ENCODE measurements at regions not wholly inside any gene's neighbourhood (a gene's known extent, or its start where the extent isn't known, plus 50 kb on each side); places are given as distances from the start of the nearest gene placed in this dataset.

DNA sequence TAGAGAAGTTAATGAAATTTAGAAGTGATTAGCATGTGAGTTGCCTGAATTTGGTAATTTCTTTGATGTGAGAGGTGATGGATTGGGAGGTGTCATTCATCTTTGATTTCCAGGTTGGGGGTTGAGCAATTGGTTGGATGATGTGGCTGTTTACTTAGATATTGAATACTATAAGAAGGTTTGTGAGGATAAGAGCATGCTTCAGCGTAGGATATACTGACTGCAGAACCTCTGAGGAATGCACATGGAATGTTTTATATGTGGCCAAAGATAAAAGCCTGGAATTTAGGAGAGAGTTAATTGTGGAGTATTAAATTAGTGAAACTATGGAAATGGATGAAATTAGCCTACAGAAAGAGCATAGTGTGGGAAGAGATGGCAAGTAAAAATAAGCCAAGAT, 165.4 kb upstream of the MAD2L1 start:
- TF ChIP-seq, protein P1, sequence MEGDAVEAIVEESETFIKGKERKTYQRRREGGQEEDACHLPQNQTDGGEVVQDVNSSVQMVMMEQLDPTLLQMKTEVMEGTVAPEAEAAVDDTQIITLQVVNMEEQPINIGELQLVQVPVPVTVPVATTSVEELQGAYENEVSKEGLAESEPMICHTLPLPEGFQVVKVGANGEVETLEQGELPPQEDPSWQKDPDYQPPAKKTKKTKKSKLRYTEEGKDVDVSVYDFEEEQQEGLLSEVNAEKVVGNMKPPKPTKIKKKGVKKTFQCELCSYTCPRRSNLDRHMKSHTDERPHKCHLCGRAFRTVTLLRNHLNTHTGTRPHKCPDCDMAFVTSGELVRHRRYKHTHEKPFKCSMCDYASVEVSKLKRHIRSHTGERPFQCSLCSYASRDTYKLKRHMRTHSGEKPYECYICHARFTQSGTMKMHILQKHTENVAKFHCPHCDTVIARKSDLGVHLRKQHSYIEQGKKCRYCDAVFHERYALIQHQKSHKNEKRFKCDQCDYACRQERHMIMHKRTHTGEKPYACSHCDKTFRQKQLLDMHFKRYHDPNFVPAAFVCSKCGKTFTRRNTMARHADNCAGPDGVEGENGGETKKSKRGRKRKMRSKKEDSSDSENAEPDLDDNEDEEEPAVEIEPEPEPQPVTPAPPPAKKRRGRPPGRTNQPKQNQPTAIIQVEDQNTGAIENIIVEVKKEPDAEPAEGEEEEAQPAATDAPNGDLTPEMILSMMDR (conservative IDR thresholded peaks at IDR 0.05): no peak
- TF ChIP-seq EZH2 (IDR thresholded peaks at IDR 0.05; ENCODE audit: low read depth): no peak
